ENCODE measurements at regions not wholly inside any gene's neighbourhood (a gene's known extent, or its start where the extent isn't known, plus 50 kb on each side); places are given as distances from the start of the nearest gene placed in this dataset.

DNA sequence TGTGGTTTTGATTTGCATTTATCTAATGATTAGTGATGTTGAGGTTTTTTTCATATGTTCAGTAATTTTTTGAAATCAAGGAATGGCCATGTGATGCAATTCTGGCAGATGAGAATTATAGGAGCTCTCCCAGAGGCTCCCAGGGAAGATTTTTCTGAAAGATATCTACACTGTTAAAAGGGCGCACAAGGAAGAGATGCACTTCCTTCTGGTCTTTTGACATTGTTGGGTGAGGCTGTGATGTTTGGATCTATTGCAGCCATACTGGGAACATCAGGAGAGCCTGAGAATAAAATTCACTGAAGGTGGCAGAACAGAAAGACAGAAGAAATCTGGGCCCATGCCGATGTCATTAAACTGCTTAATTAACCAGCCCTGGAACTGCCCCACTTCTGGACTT is 108.5 kb downstream of the DDX1 start:
- TF ChIP-seq, protein P1, sequence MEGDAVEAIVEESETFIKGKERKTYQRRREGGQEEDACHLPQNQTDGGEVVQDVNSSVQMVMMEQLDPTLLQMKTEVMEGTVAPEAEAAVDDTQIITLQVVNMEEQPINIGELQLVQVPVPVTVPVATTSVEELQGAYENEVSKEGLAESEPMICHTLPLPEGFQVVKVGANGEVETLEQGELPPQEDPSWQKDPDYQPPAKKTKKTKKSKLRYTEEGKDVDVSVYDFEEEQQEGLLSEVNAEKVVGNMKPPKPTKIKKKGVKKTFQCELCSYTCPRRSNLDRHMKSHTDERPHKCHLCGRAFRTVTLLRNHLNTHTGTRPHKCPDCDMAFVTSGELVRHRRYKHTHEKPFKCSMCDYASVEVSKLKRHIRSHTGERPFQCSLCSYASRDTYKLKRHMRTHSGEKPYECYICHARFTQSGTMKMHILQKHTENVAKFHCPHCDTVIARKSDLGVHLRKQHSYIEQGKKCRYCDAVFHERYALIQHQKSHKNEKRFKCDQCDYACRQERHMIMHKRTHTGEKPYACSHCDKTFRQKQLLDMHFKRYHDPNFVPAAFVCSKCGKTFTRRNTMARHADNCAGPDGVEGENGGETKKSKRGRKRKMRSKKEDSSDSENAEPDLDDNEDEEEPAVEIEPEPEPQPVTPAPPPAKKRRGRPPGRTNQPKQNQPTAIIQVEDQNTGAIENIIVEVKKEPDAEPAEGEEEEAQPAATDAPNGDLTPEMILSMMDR (IDR thresholded peaks at IDR 0.05; ENCODE audit: insufficient read depth, low read length, poor library complexity, severe bottlenecking), result no peak
- Histone ChIP-seq H3K36me3 (ENCODE audit: control insufficient read depth, insufficient read depth, low read length) (no peaks in the 10 kb centered on the region), H3K27me3 (replicated peaks; ENCODE audit: control insufficient read depth, insufficient read depth, low read length) (no peaks in the 10 kb centered on the region), H3K4me3 (replicated peaks; ENCODE audit: low read depth, low read length) (no peak overlapping the region)
- no peak for DNase-seq (ENCODE audit: extremely low read depth, insufficient read length)

DNA sequence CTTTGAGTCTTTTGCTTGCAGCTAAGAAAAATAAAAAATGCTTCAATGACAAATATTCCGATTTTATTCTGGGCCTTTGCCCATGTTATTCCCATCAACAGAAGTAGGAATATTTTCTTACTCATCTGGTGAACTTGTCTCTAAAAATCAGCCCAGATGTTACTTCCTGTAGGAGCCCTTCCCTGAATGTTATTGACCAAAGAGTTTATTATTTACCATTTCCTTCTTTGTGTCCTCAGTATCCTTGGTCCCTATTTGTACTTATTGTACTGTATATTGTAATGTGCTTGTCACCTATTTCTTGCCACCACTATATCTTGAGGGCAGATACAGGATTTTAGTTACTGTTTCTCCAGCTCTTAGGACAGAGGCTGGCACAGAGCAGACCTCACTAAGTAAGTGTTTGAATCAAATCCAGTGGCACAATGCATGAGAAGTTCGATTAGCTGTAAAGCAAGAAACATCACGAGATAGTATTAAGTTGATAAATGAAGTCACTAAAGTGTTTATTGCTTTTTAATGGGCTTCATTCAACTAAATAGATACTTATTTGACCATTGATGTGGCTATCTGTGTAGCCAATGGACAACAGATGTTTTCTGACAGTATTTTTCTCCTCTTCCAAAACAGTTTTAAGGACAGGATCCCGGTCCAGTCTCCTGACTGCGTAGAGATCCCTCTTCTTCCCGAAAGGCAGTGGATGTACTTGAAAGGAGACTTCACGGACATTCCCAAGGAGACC is 109.1 kb downstream of the DDX1 start:
- TF ChIP-seq, protein P1 (IDR thresholded peaks at IDR 0.05; ENCODE audit: insufficient read depth, low read length, poor library complexity, severe bottlenecking), result no peak
- Histone ChIP-seq H3K4me3 (replicated peaks; ENCODE audit: low read depth, low read length) (no peak overlapping the region), H3K27me3 (replicated peaks; ENCODE audit: control insufficient read depth, insufficient read depth, low read length) (no peaks in the 10 kb centered on the region), H3K36me3 (ENCODE audit: control insufficient read depth, insufficient read depth, low read length) (no peaks in the 10 kb centered on the region)
- no peak for DNase-seq (ENCODE audit: extremely low read depth, insufficient read length)

DNA sequence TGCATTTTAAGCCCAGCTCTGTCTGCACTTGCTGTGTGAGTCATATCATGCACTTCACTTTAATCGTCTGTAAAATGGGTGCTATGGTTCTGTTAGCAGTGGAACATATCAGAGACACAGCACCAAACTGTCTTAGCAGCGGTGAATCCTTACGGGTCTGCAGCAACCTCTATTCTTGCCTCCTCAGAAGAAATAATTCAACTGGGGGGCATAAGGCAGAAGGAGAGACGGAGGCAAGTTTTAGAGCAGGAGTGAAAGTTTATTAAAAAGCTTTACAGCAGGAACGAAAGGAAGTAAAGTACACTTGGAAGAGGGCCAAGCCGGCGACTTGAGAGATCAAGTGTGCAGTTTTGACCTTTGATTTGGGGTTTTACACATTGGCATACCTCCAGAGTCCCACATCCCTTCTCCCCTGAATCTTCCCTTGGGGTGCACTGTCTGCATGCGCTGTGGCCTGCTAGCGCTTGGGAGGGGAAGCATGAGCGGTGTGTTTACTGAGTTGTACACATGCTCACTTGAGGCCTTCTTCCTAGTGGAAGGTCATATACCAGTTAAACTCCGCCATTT is 109.8 kb downstream of the DDX1 start:
- Histone ChIP-seq H3K36me3 (ENCODE audit: control insufficient read depth, insufficient read depth, low read length) (no peaks in the 10 kb centered on the region), H3K4me3 (replicated peaks; ENCODE audit: low read depth, low read length) (no peak overlapping the region), H3K27me3 (replicated peaks; ENCODE audit: control insufficient read depth, insufficient read depth, low read length) (no peaks in the 10 kb centered on the region)
- TF ChIP-seq, protein P1 (IDR thresholded peaks at IDR 0.05; ENCODE audit: insufficient read depth, low read length, poor library complexity, severe bottlenecking), result no peak
- no peak for DNase-seq (ENCODE audit: extremely low read depth, insufficient read length)

DNA sequence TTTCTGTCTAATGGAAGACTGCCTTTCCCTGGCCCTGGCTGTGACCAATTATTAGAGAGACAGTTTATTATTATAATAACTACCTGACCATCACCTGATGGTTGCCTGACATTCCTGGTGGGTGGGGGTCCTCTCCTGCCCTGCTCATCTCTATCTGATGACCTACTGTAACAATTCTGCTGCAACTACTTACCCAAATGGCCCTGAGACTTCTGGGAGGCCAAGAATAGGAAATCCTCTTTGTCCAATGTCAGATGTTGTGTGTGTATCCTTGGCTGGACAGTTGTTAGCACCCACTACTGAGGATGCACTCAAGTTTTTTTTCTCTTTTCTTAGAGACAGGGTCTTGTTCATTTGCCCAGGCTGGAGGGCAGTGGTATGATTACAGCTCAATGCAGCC is 110.3 kb downstream of the DDX1 start:
- DNase-seq (ENCODE audit: extremely low read depth, insufficient read length), result no peak
- Histone ChIP-seq H3K36me3 (ENCODE audit: control insufficient read depth, insufficient read depth, low read length) (no peaks in the 10 kb centered on the region), H3K27me3 (replicated peaks; ENCODE audit: control insufficient read depth, insufficient read depth, low read length) (no peaks in the 10 kb centered on the region), H3K4me3 (replicated peaks; ENCODE audit: low read depth, low read length) (no peak overlapping the region)
- TF ChIP-seq, protein P1 (IDR thresholded peaks at IDR 0.05; ENCODE audit: insufficient read depth, low read length, poor library complexity, severe bottlenecking), result no peak

DNA sequence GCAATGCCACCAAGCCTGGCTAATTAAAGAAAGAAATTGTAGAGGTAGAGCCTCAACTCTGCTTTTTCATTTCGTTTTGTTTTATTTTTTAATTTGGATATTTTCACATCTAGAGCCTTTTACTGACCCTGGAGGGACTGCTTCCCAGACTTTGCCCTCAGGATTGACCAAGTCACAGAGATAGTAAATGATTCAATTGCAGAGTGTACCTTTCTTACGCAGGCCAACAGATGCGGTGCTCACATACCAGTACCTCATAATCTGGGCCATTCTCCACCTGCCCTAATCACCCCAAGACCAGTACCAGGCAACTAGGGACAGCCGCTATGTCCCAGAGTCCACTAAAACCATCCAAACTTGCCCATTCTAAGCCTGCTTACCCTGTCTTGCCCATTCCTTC is 110.8 kb downstream of the DDX1 start:
- Histone ChIP-seq H3K27me3 (replicated peaks; ENCODE audit: control insufficient read depth, insufficient read depth, low read length) (no peaks in the 10 kb centered on the region), H3K4me3 (replicated peaks; ENCODE audit: low read depth, low read length) (no peak overlapping the region), H3K36me3 (ENCODE audit: control insufficient read depth, insufficient read depth, low read length) (no peaks in the 10 kb centered on the region)
- no peak for DNase-seq (ENCODE audit: extremely low read depth, insufficient read length)
- TF ChIP-seq, protein P1 (IDR thresholded peaks at IDR 0.05; ENCODE audit: insufficient read depth, low read length, poor library complexity, severe bottlenecking), result no peak

Measured in GM06990 (cell line).